PC-9 (cell line): ENCODE measurements at regions not wholly inside any gene's neighbourhood (a gene's known extent, or its start where the extent isn't known, plus 50 kb on each side); places are given as distances from the start of the nearest gene placed in this dataset.

Source experiments
- BruUV-seq: library from RNA; stranded (reverse); fragments of 400-500 nt; replicated peaks from 2 replicates; lab custom pipeline; 2021; lab: Mats Ljungman, UMichigan
- CTCF ChIA-PET: fragments of 300-600 bp; sonication (Branson Sonifier 250); formaldehyde crosslinking; loops from one replicate; lab custom pipeline; 2022; ENCODE audit warnings: antibody characterized with exemption; lab: Charles Lee
- POLR2A ChIA-PET: fragments of 300-600 bp; sonication (Branson Sonifier 250); formaldehyde crosslinking; loops from one replicate; lab custom pipeline; 2022; ENCODE audit warnings: antibody characterized with exemption; ENCODE audit not compliant: unreplicated experiment; lab: Charles Lee
- DNase-seq, 2 experiments: peaks; one replicate each; pipeline versions ENCODE4 v3.0.0 to v3.0.0-alpha.2; 2015 to 2022; ENCODE audit warnings: mixed read lengths in 1 of 2
- H2AFZ ChIP-seq: fragments of 200-600 bp; sonication (generic); 2 replicates; pipeline ENCODE4 v1.8.1; 2017; ENCODE audit warnings: antibody characterized with exemption
- H3F3A ChIP-seq: fragments of 200-600 bp; sonication (generic); 2 replicates; pipeline ENCODE4 v1.8.1; 2017; ENCODE audit warnings: antibody characterized with exemption, mild to moderate bottlenecking, low read depth; ENCODE audit not compliant: insufficient read depth
- H3K27ac ChIP-seq: fragments of 200-600 bp; sonication (generic); 2 replicates; pipeline ENCODE4 v1.6.1; 2016; ENCODE audit warnings: mixed run types
- H3K27me3 ChIP-seq: fragments of 200-600 bp; sonication (generic); 2 replicates; pipeline ENCODE4 v1.6.1; 2016; ENCODE audit warnings: low read depth, mixed run types; ENCODE audit not compliant: insufficient read depth
- H3K36me3 ChIP-seq: fragments of 200-600 bp; sonication (generic); 2 replicates; pipeline ENCODE4 v1.6.1; 2016; ENCODE audit warnings: low read depth, mixed run types
- H3K4me1 ChIP-seq: fragments of 200-600 bp; sonication (generic); replicated peaks from 2 replicates; pipeline ENCODE4 v1.6.1; 2016; ENCODE audit warnings: mixed run types; ENCODE audit not compliant: insufficient read depth
- H3K4me2 ChIP-seq: fragments of 200-600 bp; sonication (generic); 2 replicates; pipeline ENCODE4 v1.6.1; 2017; ENCODE audit warnings: mixed run types
- H3K4me3 ChIP-seq: fragments of 200-600 bp; sonication (generic); 2 replicates; pipeline ENCODE4 v1.6.1; 2016; ENCODE audit warnings: mixed run types
- H3K79me2 ChIP-seq: fragments of 200-600 bp; sonication (generic); 2 replicates; pipeline ENCODE4 v1.6.1; 2017; ENCODE audit warnings: low read depth, mixed run types
- H3K9me2 ChIP-seq: fragments of 200-600 bp; sonication (generic); 2 replicates; pipeline ENCODE4 v1.8.1; 2017; ENCODE audit warnings: mild to moderate bottlenecking; ENCODE audit not compliant: insufficient read depth
- H3K9me3 ChIP-seq: fragments of 200-600 bp; sonication (generic); 2 replicates; pipeline ENCODE4 v1.8.1; 2016; ENCODE audit warnings: low read depth; ENCODE audit not compliant: insufficient read depth
- H4K20me1 ChIP-seq: fragments of 200-600 bp; sonication (generic); 2 replicates; pipeline ENCODE4 v1.8.1; 2017; ENCODE audit not compliant: insufficient read depth
- EZH2 ChIP-seq: fragments of 200-600 bp; sonication (generic); IDR thresholded peaks from 2 replicates; pipeline ENCODE4 v1.8.0; 2017; ENCODE audit warnings: antibody characterized with exemption, low read depth
- intact Hi-C: fragments of 100-400 bp; cut with micrococcal nuclease; formaldehyde crosslinking; loops from one replicate; pipeline ENCODE4 v1.10.0; 2022; ENCODE audit not compliant: unreplicated experiment
- TF ChIP-seq, protein P1 (sequence below): fragments of 200-600 bp; sonication (generic); conservative IDR thresholded peaks from 2 replicates; pipeline ENCODE4 v1.6.1; 2017; ENCODE audit warnings: mixed run types, antibody characterized with exemption, mild to moderate bottlenecking, moderate library complexity

DNA sequence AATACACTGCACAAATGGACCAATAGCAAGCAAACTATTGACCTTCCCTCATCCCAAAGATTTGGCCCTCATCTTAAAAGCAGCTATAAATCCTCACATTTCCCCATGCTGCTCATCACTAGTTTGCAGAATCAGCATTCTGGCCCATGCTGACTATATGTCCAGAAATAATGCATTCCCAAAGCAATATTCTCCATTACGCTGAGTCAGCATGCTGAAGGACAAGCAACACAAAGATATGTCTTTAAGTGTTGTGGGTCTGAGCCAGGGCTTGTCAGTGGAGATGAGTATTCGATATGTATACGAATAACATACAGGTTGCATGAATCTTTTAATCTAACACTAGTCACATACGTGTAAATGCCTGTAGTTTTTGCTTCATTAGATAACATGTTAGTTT, 1045.0 kb upstream of the DDX18 start:
- Histone ChIP-seq H3K4me1 (no peaks in the 10 kb centered on the region), H3F3A (no peaks in the 10 kb centered on the region), H2AFZ (no peak overlapping the region), H3K27ac (no peak overlapping the region), H3K4me3 (no peak overlapping the region), H3K79me2 (no peaks in the 10 kb centered on the region), H3K9me2 (no peaks in the 10 kb centered on the region), H3K36me3 (no peaks in the 10 kb centered on the region), H3K27me3 (no peaks in the 10 kb centered on the region), H3K4me2 (no peak overlapping the region), H3K9me3 (no peaks in the 10 kb centered on the region), H4K20me1 (no peaks in the 10 kb centered on the region)
- DNase-seq: no peak
- ChIA-PET POLR2A (no interaction called here), CTCF (no interaction called here)
- no TSS peak for BruUV-seq
- intact Hi-C loops: no loop called here
- TF ChIP-seq, protein P1, sequence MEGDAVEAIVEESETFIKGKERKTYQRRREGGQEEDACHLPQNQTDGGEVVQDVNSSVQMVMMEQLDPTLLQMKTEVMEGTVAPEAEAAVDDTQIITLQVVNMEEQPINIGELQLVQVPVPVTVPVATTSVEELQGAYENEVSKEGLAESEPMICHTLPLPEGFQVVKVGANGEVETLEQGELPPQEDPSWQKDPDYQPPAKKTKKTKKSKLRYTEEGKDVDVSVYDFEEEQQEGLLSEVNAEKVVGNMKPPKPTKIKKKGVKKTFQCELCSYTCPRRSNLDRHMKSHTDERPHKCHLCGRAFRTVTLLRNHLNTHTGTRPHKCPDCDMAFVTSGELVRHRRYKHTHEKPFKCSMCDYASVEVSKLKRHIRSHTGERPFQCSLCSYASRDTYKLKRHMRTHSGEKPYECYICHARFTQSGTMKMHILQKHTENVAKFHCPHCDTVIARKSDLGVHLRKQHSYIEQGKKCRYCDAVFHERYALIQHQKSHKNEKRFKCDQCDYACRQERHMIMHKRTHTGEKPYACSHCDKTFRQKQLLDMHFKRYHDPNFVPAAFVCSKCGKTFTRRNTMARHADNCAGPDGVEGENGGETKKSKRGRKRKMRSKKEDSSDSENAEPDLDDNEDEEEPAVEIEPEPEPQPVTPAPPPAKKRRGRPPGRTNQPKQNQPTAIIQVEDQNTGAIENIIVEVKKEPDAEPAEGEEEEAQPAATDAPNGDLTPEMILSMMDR: no peak
- no peak for TF ChIP-seq EZH2

DNA sequence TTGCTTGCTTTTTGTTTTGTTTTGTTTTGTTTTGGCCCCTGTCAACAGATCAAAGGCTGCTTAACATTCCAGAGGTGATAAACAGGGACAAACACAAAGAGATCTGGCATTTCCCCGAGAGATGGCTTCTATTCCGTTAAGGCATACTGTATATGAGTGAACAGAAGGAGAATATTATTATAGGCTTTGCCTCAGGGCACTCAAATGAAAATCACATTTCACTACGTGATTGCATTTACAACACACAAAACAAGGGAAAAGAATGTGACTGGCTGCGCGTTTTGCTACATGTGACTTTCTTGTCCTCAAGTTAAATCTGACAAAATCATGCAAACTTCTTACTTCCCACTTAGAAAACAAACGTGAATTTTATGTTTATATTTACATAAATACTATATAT, 1037.9 kb upstream of the DDX18 start:
- Histone ChIP-seq H3K79me2 (no peaks in the 10 kb centered on the region), H3F3A (no peaks in the 10 kb centered on the region), H3K9me2 (no peaks in the 10 kb centered on the region; the same call in 1 of the 2 replicates), H3K27ac (no peak overlapping the region), H3K9me3 (no peaks in the 10 kb centered on the region), H3K4me1 (no peaks in the 10 kb centered on the region), H3K4me3 (no peak overlapping the region), H4K20me1 (no peaks in the 10 kb centered on the region), H3K27me3 (no peaks in the 10 kb centered on the region), H2AFZ (no peak overlapping the region), H3K36me3 (no peaks in the 10 kb centered on the region), H3K4me2 (no peak overlapping the region)
- no TSS peak for BruUV-seq
- intact Hi-C loops: no loop called here
- ChIA-PET POLR2A (no interaction called here), CTCF (no interaction called here)
- TF ChIP-seq, protein P1: no peak
- TF ChIP-seq EZH2: no peak
- no peak for DNase-seq

DNA sequence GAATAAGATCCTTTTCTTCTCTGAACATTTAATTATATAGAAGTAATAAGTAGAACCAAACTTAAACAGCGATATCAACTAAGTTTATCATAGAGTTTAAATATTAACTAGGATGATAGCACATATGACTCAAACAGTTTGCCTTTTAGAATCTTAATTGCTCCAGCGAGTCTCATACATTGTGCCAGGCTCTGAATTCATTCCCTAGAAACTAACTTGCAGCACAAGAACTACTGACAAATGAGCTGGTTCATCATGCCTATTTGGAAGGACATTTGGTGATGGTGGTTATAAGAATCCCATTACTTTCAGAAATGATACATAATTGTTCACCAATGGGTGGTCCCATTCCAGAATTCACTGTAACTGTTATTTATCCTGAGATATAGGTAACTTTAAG, 1026.6 kb upstream of the DDX18 start:
- no peaks in the 10 kb centered on the region for H3K9me2 ChIP-seq
- no peaks in the 10 kb centered on the region for H3K79me2 ChIP-seq
- no peaks in the 10 kb centered on the region; the same call in 1 of the 2 replicates for H3F3A ChIP-seq
- no peaks in the 10 kb centered on the region for H3K36me3 ChIP-seq
- CTCF ChIA-PET: no interaction called here
- H3K4me1 ChIP-seq: no peaks in the 10 kb centered on the region
- intact Hi-C loops: no loop called here
- H3K27me3 ChIP-seq: no peaks in the 10 kb centered on the region
- H3K9me3 ChIP-seq: no peaks in the 10 kb centered on the region
- no peak for DNase-seq
- TF ChIP-seq, protein P1: no peak
- TF ChIP-seq EZH2: no peak
- H3K27ac ChIP-seq: no peak overlapping the region
- POLR2A ChIA-PET: no interaction called here
- no peak overlapping the region for H2AFZ ChIP-seq
- H3K4me3 ChIP-seq: no peak overlapping the region
- H3K4me2 ChIP-seq: no peak overlapping the region
- no peaks in the 10 kb centered on the region for H4K20me1 ChIP-seq
- no TSS peak for BruUV-seq
